Tibial nerve (tissue), 4 donors: ENCODE measurements at regions not wholly inside any gene's neighbourhood (a gene's known extent, or its start where the extent isn't known, plus 50 kb on each side); places are given as distances from the start of the nearest gene placed in this dataset.

Experiments used
- EP300 ChIP-seq, 2 donors: sonication (generic); formaldehyde crosslinking; IDR thresholded peaks; one replicate each; pipeline ENCODE4 v1.6.1; 2017; ENCODE audit warnings: antibody characterized with exemption in 2 of 2, mild to moderate bottlenecking in 1 of 2
- POLR2A ChIP-seq, 2 donors: fragments of 450-650 bp; IDR thresholded peaks; one replicate each; pipeline ENCODE4 v1.6.1; 2017; ENCODE audit warnings: antibody characterized with exemption in 2 of 2, mild to moderate bottlenecking in 2 of 2, moderate library complexity in 2 of 2
- TF ChIP-seq, protein P1 (sequence below), 5 experiments: fragments of 200-600 bp in 3 of 5; fragments of 450-650 bp in 2 of 5; sonication (generic) in 3 of 5; IDR thresholded peaks; one replicate each; pipeline ENCODE4 v1.5.1; 2016 to 2019; ENCODE audit warnings: antibody characterized with exemption in 5 of 5, mild to moderate bottlenecking in 3 of 5, moderate library complexity in 2 of 5

DNA sequence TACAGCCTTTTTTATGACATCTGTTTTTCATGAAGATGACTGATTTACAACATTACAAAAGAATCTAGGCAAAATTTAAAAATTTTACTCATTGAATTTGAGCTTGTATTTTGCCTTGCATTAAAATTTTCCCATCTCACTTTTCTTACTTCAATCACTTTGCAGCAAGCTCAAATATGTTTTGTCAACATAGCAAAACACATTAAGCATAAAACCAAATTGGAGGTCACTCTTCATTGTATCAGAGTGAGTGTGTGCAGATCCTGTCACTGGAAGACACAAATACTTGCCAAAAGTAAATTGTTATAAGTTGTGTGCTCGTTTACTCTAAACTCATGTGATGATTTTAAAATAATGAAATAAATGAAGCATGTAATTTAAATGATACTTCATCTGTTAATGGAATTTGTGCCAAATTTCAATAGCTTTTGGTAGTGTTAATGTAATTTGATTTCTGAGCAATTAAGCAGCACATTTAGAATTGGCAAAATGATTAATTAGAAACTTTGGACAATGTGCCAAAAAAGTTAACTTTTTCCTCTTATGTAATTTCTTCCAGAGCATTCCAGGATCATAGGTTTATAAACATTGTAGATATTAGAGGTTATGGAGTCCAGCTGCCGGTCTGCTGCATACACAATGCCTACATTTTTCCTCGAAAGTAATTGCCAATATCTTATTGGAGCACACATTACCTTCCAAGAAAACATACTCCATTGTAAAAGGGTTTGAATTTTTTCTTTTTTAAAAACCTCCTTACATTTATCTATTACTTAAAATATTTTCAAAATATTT is 1078.2 kb upstream of the LRRTM3 start:
- TF ChIP-seq, protein P1, sequence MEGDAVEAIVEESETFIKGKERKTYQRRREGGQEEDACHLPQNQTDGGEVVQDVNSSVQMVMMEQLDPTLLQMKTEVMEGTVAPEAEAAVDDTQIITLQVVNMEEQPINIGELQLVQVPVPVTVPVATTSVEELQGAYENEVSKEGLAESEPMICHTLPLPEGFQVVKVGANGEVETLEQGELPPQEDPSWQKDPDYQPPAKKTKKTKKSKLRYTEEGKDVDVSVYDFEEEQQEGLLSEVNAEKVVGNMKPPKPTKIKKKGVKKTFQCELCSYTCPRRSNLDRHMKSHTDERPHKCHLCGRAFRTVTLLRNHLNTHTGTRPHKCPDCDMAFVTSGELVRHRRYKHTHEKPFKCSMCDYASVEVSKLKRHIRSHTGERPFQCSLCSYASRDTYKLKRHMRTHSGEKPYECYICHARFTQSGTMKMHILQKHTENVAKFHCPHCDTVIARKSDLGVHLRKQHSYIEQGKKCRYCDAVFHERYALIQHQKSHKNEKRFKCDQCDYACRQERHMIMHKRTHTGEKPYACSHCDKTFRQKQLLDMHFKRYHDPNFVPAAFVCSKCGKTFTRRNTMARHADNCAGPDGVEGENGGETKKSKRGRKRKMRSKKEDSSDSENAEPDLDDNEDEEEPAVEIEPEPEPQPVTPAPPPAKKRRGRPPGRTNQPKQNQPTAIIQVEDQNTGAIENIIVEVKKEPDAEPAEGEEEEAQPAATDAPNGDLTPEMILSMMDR (IDR thresholded peaks at IDR 0.05) = no peak
- TF ChIP-seq POLR2A (IDR thresholded peaks at IDR 0.05) (no peak), EP300 (IDR thresholded peaks at IDR 0.05) (no peak)
